ENCODE measurements at regions not wholly inside any gene's neighbourhood (a gene's known extent, or its start where the extent isn't known, plus 50 kb on each side); places are given as distances from the start of the nearest gene placed in this dataset.

DNA sequence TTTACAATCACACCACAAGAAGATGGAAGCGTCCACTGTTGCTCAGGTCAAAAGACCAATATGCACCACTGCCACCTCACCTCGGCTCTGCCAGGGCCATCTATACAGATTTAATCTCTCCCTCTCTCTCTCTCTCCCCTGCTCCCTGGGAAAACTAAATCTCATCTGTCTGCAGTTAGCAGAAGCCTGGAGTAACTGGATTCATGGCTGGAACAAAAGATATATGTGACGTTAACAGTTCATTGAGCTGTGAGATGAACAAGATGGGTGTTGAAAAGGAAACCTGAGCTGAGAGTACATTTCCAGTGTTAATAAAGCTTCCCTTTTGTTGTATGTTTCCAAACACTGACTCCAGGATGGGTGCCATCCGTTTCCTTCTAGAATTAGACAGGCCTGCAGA is 369.7 kb downstream of the CDK5RAP2 start:
- Mint-ChIP-seq H3K27me3 (no peaks in the 10 kb centered on the region), H3K9me3 (peaks cover 0 to 6% (median 0%) of the 10 kb centered on the region in 7 donors), H3K27ac (no peak overlapping the region), H3K36me3 (no peaks in the 10 kb centered on the region), H3K4me1 (no peaks in the 10 kb centered on the region), H3K4me3 (no peak overlapping the region)
- Histone ChIP-seq H3K4me1 (ENCODE audit: control insufficient read depth, insufficient read depth, low read length, poor library complexity, severe bottlenecking) (no peaks in the 10 kb centered on the region), H3K4me3 (ENCODE audit: low read depth, low read length) (no peak overlapping the region), H3K36me3 (ENCODE audit: control insufficient read depth, insufficient read depth, low read length) (no peaks in the 10 kb centered on the region), H3K27ac (ENCODE audit: insufficient read depth, low read length, poor library complexity, severe bottlenecking) (no peak overlapping the region), H3K9me3 (ENCODE audit: control insufficient read depth in 2 of 2, low read length in 2 of 2) (no peaks in the 10 kb centered on the region), H3K27me3 (ENCODE audit: control insufficient read depth, insufficient read depth, low read length) (no peaks in the 10 kb centered on the region)
- ATAC-seq (ENCODE audit: low read depth in 2 of 2) = no peak
- DNase-seq = no peak

DNA sequence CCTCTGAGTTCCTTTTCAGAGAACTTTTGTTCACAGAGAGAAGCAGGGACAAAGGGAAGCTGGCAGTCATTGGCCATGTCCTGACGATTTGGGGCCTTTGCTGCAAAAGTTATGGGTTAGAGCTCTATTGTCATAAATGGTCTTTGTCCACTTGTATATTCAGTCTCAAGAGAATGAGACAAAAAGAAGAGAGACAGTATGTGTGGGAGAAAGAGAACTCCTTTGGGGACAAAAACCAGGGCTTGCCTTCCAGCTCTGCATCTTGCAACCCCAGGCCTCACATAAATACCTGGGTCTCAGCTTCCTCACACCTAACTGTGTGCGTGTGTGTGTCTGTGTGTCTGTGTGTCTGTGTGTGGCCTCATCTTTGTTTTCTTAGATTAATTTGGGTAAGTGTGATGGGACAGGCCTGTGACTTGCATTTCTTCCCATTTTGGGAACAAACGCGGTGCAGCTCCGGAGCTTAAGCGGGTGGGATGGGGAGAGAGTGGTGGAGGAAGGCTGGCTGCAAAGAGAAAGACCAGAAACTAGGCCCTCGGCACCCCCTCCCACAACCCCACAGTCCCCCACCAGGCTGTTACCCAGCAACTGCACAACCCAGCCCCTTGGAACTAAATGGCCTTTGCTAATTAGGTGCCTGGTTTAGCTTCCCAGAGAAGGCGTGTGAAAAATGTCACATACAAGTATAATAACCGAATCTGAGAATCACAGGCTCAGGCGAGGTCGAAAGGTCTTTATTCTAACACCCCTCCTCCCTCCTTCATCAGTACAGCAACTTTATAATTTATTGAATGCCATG is 376.9 kb downstream of the CDK5RAP2 start:
- H3K4me1 ChIP-seq (ENCODE audit: control insufficient read depth, insufficient read depth, low read length, poor library complexity, severe bottlenecking) = no peaks in the 10 kb centered on the region
- Mint-ChIP-seq H3K4me3 (no peak overlapping the region), H3K27ac (no peak overlapping the region), H3K9me3 (peaks cover 0 to 5% (median 0%) of the 10 kb centered on the region in 7 donors), H3K36me3 (no peaks in the 10 kb centered on the region), H3K4me1 (no peaks in the 10 kb centered on the region), H3K27me3 (no peaks in the 10 kb centered on the region)
- ATAC-seq (ENCODE audit: low read depth in 2 of 2) (no peak), DNase-seq (no peak)
- no peaks in the 10 kb centered on the region for H3K36me3 ChIP-seq (ENCODE audit: control insufficient read depth, insufficient read depth, low read length)
- no peaks in the 10 kb centered on the region for H3K27me3 ChIP-seq (ENCODE audit: control insufficient read depth, insufficient read depth, low read length)
- H3K4me3 ChIP-seq (ENCODE audit: low read depth, low read length) = no peak overlapping the region
- no peak overlapping the region for H3K27ac ChIP-seq (ENCODE audit: insufficient read depth, low read length, poor library complexity, severe bottlenecking)
- no peaks in the 10 kb centered on the region for H3K9me3 ChIP-seq (ENCODE audit: control insufficient read depth in 2 of 2, low read length in 2 of 2)

DNA sequence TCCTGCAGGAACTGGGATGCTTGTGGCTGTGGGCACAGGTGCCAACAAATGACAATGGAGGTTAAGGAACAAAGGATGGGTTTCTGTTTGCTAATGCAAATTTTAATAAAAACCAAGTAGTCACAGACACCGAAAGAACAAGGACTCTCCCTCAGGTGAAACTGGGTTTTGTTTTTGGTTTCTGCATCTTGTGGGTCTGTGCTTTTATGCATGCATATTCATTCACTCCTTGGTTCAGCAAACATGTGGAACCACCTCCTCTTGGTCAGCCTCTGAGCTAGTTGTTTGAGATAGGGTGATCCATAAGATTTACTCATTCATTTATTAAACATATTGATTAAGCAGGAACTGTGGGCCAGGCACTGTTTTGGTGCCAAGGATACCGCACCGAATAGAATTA is 381.9 kb downstream of the CDK5RAP2 start:
- no peaks in the 10 kb centered on the region for H3K4me1 Mint-ChIP-seq
- ATAC-seq (ENCODE audit: low read depth in 2 of 2) = no peak

DNA sequence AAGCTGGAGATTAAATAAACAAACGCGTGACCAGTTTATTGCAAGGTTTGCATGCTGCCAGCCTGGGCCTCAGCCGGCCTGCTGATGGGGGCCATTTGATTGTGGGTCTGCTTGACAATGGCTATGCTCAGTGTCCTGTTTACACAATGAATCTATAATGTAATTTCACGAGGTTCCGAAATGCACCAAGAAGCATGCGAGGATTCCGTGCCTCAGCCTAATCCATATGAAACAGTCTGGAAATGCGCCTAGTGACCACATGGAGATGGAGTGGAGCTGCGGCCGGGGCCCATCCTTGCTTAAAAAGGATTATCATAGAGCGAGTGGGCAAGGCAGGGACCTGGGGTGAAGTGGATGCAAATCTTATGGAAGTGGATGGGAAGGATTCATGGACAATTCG is 382.4 kb downstream of the CDK5RAP2 start:
- no peaks in the 10 kb centered on the region for H3K36me3 ChIP-seq (ENCODE audit: control insufficient read depth, insufficient read depth, low read length)
- no peak overlapping the region for H3K4me3 ChIP-seq (ENCODE audit: low read depth, low read length)
- H3K9me3 Mint-ChIP-seq = peaks cover 0 to 5% (median 0%) of the 10 kb centered on the region in 7 donors
- H3K27ac ChIP-seq (ENCODE audit: insufficient read depth, low read length, poor library complexity, severe bottlenecking) = no peak overlapping the region
- H3K4me1 ChIP-seq (ENCODE audit: control insufficient read depth, insufficient read depth, low read length, poor library complexity, severe bottlenecking) = no peaks in the 10 kb centered on the region
- no peak overlapping the region for H3K4me3 Mint-ChIP-seq
- no peaks in the 10 kb centered on the region for H3K4me1 Mint-ChIP-seq
- no peak for DNase-seq
- no peaks in the 10 kb centered on the region for H3K27me3 ChIP-seq (ENCODE audit: control insufficient read depth, insufficient read depth, low read length)
- no peak overlapping the region for H3K27ac Mint-ChIP-seq
- H3K36me3 Mint-ChIP-seq = no peaks in the 10 kb centered on the region
- no peak for ATAC-seq (ENCODE audit: low read depth in 2 of 2)
- no peaks in the 10 kb centered on the region for H3K27me3 Mint-ChIP-seq
- H3K9me3 ChIP-seq (ENCODE audit: control insufficient read depth in 2 of 2, low read length in 2 of 2) = no peaks in the 10 kb centered on the region

More for the DNA sequence above, 381.9 kb downstream of the CDK5RAP2 start:
- Histone ChIP-seq H3K4me1 (ENCODE audit: control insufficient read depth, insufficient read depth, low read length, poor library complexity, severe bottlenecking) (no peaks in the 10 kb centered on the region), H3K27ac (ENCODE audit: insufficient read depth, low read length, poor library complexity, severe bottlenecking) (no peak overlapping the region), H3K27me3 (ENCODE audit: control insufficient read depth, insufficient read depth, low read length) (no peaks in the 10 kb centered on the region), H3K36me3 (ENCODE audit: control insufficient read depth, insufficient read depth, low read length) (no peaks in the 10 kb centered on the region), H3K4me3 (ENCODE audit: low read depth, low read length) (no peak overlapping the region), H3K9me3 (ENCODE audit: control insufficient read depth in 2 of 2, low read length in 2 of 2) (no peaks in the 10 kb centered on the region)
- Mint-ChIP-seq H3K4me3 (no peak overlapping the region), H3K27me3 (no peaks in the 10 kb centered on the region), H3K27ac (no peak overlapping the region), H3K9me3 (peaks cover 0 to 5% (median 0%) of the 10 kb centered on the region in 7 donors), H3K36me3 (no peaks in the 10 kb centered on the region)
- no peak for DNase-seq

DNA sequence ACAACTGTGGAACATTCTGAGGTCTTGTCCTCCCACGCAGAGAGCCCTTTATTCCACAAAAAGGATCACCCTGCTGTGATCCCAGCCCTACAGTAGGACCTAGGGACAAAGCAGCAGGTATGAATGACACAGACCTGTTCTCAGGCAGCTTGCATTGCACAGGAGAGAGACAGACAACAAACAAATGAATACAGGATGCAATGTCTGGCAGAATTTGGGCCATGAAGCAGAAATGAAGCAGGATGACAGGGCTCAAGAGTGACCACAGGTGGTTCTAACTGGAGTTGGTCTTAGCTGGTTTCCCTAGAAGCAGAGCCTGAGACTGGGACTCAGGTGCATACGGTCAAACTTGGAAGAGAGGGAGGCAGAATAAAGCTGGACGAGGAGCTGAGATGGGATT is 388.8 kb downstream of the CDK5RAP2 start:
- Mint-ChIP-seq H3K36me3 (no peaks in the 10 kb centered on the region), H3K4me3 (no peak overlapping the region), H3K4me1 (no peaks in the 10 kb centered on the region), H3K27ac (no peak overlapping the region), H3K27me3 (no peaks in the 10 kb centered on the region), H3K9me3 (peaks cover 0 to 5% (median 0%) of the 10 kb centered on the region in 7 donors)
- H3K4me3 ChIP-seq (ENCODE audit: low read depth, low read length) = no peak overlapping the region
- no peaks in the 10 kb centered on the region for H3K9me3 ChIP-seq (ENCODE audit: control insufficient read depth in 2 of 2, low read length in 2 of 2)
- no peaks in the 10 kb centered on the region for H3K4me1 ChIP-seq (ENCODE audit: control insufficient read depth, insufficient read depth, low read length, poor library complexity, severe bottlenecking)
- DNase-seq (no peak), ATAC-seq (ENCODE audit: low read depth in 2 of 2) (no peak)
- H3K36me3 ChIP-seq (ENCODE audit: control insufficient read depth, insufficient read depth, low read length) = no peaks in the 10 kb centered on the region
- H3K27me3 ChIP-seq (ENCODE audit: control insufficient read depth, insufficient read depth, low read length) = no peaks in the 10 kb centered on the region
- no peak overlapping the region for H3K27ac ChIP-seq (ENCODE audit: insufficient read depth, low read length, poor library complexity, severe bottlenecking)

DNA sequence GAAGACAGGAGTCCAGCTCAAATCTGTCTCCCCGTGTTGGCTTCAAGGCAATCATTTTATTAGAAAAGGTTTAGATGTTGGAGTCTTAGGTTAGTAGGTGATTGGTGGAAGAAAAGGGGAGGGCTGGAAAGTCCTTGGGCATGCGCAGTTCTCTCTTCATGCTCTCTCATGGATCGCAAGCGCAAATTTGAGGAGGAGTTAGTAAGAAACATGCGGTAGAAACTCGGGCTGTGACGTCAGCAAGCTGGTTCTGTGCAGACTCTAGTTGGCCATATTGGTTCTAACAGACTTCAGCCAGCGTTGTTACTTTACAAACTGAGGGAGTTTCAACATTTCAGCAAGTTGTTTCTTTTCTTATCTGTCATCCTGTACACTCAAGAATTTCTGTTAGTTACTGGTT is 392.2 kb downstream of the CDK5RAP2 start:
- Mint-ChIP-seq H3K9me3 (peaks cover 0 to 10% (median 2%) of the 10 kb centered on the region in 7 donors), H3K36me3 (no peaks in the 10 kb centered on the region), H3K27ac (no peak overlapping the region), H3K4me1 (no peaks in the 10 kb centered on the region), H3K4me3 (no peak overlapping the region), H3K27me3 (no peaks in the 10 kb centered on the region)
- Histone ChIP-seq H3K4me1 (ENCODE audit: control insufficient read depth, insufficient read depth, low read length, poor library complexity, severe bottlenecking) (no peaks in the 10 kb centered on the region), H3K9me3 (ENCODE audit: control insufficient read depth in 2 of 2, low read length in 2 of 2) (no peaks in the 10 kb centered on the region), H3K27me3 (ENCODE audit: control insufficient read depth, insufficient read depth, low read length) (no peaks in the 10 kb centered on the region), H3K27ac (ENCODE audit: insufficient read depth, low read length, poor library complexity, severe bottlenecking) (no peak overlapping the region), H3K36me3 (ENCODE audit: control insufficient read depth, insufficient read depth, low read length) (no peaks in the 10 kb centered on the region), H3K4me3 (ENCODE audit: low read depth, low read length) (no peak overlapping the region)
- ATAC-seq (ENCODE audit: low read depth in 2 of 2) = no peak
- no peak for DNase-seq

DNA sequence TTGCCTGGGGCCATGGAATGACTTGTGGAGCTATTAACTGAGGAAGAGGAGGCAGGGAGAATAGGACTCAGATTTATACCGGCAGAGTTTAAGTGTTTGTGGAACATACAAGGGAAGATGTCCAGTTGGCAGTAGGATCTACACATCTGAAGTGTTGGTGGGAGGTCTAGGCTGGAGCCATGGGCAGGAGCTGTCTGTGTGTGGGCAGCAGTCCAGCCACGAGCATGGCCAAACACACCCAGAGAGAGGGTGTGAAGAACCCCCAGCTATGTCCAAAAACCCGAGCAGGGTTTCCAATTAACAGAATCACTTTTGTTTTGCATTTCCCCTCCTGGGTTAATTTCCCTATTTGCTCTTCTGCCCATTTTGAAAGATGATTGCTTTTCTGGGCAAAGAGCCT is 393.7 kb downstream of the CDK5RAP2 start:
- H3K27ac Mint-ChIP-seq = no peak overlapping the region
- Histone ChIP-seq H3K4me3 (ENCODE audit: low read depth, low read length) (no peak overlapping the region), H3K27me3 (ENCODE audit: control insufficient read depth, insufficient read depth, low read length) (no peaks in the 10 kb centered on the region), H3K4me1 (ENCODE audit: control insufficient read depth, insufficient read depth, low read length, poor library complexity, severe bottlenecking) (no peaks in the 10 kb centered on the region), H3K36me3 (ENCODE audit: control insufficient read depth, insufficient read depth, low read length) (no peaks in the 10 kb centered on the region), H3K9me3 (ENCODE audit: control insufficient read depth in 2 of 2, low read length in 2 of 2) (no peaks in the 10 kb centered on the region), H3K27ac (ENCODE audit: insufficient read depth, low read length, poor library complexity, severe bottlenecking) (no peak overlapping the region)
- H3K9me3 Mint-ChIP-seq = peaks cover 0 to 9% (median 2%) of the 10 kb centered on the region in 7 donors
- ATAC-seq (ENCODE audit: low read depth in 2 of 2) = no peak
- no peak overlapping the region for H3K4me3 Mint-ChIP-seq
- no peaks in the 10 kb centered on the region for H3K4me1 Mint-ChIP-seq
- no peak for DNase-seq
- H3K27me3 Mint-ChIP-seq = no peaks in the 10 kb centered on the region
- no peaks in the 10 kb centered on the region for H3K36me3 Mint-ChIP-seq

DNA sequence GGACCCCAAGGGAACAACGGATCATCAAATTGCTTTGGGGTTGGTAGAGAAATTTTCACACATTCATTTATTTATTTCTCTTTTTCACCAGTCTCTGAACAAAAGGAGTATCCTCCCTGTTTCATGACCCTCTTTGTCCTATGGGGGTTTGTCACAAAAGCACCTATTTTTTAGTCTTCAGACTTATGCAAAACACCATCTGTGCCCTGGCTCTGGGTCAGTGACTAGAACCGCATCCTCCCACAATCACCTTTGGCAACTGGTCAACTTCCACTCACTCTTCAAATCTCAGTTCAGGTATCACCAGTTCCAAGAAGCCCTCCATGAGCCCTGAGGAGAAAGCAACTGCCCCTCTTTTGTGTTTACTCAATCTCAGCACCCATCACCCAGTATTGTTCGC is 395.7 kb downstream of the CDK5RAP2 start:
- no peak for DNase-seq
- Histone ChIP-seq H3K9me3 (ENCODE audit: control insufficient read depth in 2 of 2, low read length in 2 of 2) (no peaks in the 10 kb centered on the region), H3K27ac (ENCODE audit: insufficient read depth, low read length, poor library complexity, severe bottlenecking) (no peak overlapping the region), H3K36me3 (ENCODE audit: control insufficient read depth, insufficient read depth, low read length) (no peaks in the 10 kb centered on the region), H3K27me3 (ENCODE audit: control insufficient read depth, insufficient read depth, low read length) (no peaks in the 10 kb centered on the region), H3K4me3 (ENCODE audit: low read depth, low read length) (no peak overlapping the region), H3K4me1 (ENCODE audit: control insufficient read depth, insufficient read depth, low read length, poor library complexity, severe bottlenecking) (no peaks in the 10 kb centered on the region)
- Mint-ChIP-seq H3K9me3 (peaks cover 0 to 7% (median 2%) of the 10 kb centered on the region in 7 donors), H3K4me3 (no peak overlapping the region), H3K36me3 (no peaks in the 10 kb centered on the region), H3K27me3 (no peaks in the 10 kb centered on the region), H3K27ac (no peak overlapping the region), H3K4me1 (no peaks in the 10 kb centered on the region)
- no peak for ATAC-seq (ENCODE audit: low read depth in 2 of 2)
